GM21619 (cell line): ENCODE measurements at regions not wholly inside any gene's neighbourhood (a gene's known extent, or its start where the extent isn't known, plus 50 kb on each side); places are given as distances from the start of the nearest gene placed in this dataset.

Experiments
- ATAC-seq: cut with Tn5 transposase; IDR thresholded peaks from one replicate; pipeline ENCODE4 v1.9.1; 2021; ENCODE audit not compliant: unreplicated experiment

GRCh38 chr15:38072348-38073177 lies 138.1 kb downstream of the TMCO5A start:
- peak; percentile 53 for ATAC-seq

- ATAC-seq, result no peak
Observed at GRCh38 chr15:38073178-38073946, 138.9 kb downstream of the TMCO5A start.

- no peak for ATAC-seq
Observed at GRCh38 chr15:38074029-38074428, 139.6 kb downstream of the TMCO5A start.

- no peak for ATAC-seq
Observed at GRCh38 chr15:38075466-38075865, 141.0 kb downstream of the TMCO5A start.

- ATAC-seq, result peak; percentile 35
Observed at GRCh38 chr15:38076786-38077185, 142.3 kb downstream of the TMCO5A start.

GRCh38 chr15:38079236-38079635 lies 144.8 kb downstream of the TMCO5A start:
- no peak for ATAC-seq

GRCh38 chr15:38080651-38081275 lies 146.3 kb downstream of the TMCO5A start:
- no peak for ATAC-seq

GRCh38 chr15:38084289-38084688 lies 149.8 kb downstream of the TMCO5A start:
- peak; percentile 69 for ATAC-seq

- peak; percentile 61 for ATAC-seq
Observed at GRCh38 chr15:38085114-38085513, 150.7 kb downstream of the TMCO5A start.

GRCh38 chr15:38085931-38086568 lies 151.6 kb downstream of the TMCO5A start:
- ATAC-seq, result no peak

- no peak for ATAC-seq
Observed at GRCh38 chr15:38086611-38087010, 152.2 kb downstream of the TMCO5A start.

GRCh38 chr15:38088971-38089370 lies 154.5 kb downstream of the TMCO5A start:
- no peak for ATAC-seq

- no peak for ATAC-seq
Observed at GRCh38 chr15:38090223-38090622, 155.8 kb downstream of the TMCO5A start.

GRCh38 chr15:38090678-38091077 lies 156.2 kb downstream of the TMCO5A start:
- no peak for ATAC-seq

- ATAC-seq, result no peak
Observed at GRCh38 chr15:38091078-38091645, 156.7 kb downstream of the TMCO5A start.

GRCh38 chr15:38093931-38094330 lies 158.7 kb upstream of the SPRED1 start:
- no peak for ATAC-seq

- ATAC-seq, result no peak
Observed at GRCh38 chr15:38102972-38103371, 149.7 kb upstream of the SPRED1 start.

- no peak for ATAC-seq
Observed at GRCh38 chr15:38103564-38103963, 149.1 kb upstream of the SPRED1 start.

- ATAC-seq, result no peak
Observed at GRCh38 chr15:38111070-38111469, 141.6 kb upstream of the SPRED1 start.

- no peak for ATAC-seq
Observed at GRCh38 chr15:38112406-38112805, 140.2 kb upstream of the SPRED1 start.

- no peak for ATAC-seq
Observed at GRCh38 chr15:38115121-38115520, 137.5 kb upstream of the SPRED1 start.
